CD4-positive, alpha-beta T cell (primary cell): ENCODE measurements at regions not wholly inside any gene's neighbourhood (a gene's known extent, or its start where the extent isn't known, plus 50 kb on each side); places are given as distances from the start of the nearest gene placed in this dataset.

Source experiments
- ATAC-seq: fragments of 200-7000 bp; cut with Tn5 transposase; one replicate; pipeline ENCODE4 v1.10.0; 2022; ENCODE audit warnings: mild to moderate bottlenecking; ENCODE audit not compliant: poor library complexity
- CTCF ChIA-PET: fragments of 350-600 bp; sonication (Branson Sonifier 250); formaldehyde crosslinking; loops from one replicate; lab custom pipeline; 2021; ENCODE audit warnings: antibody characterized with exemption, inconsistent platforms; lab: Charles Lee
- POLR2A ChIA-PET: fragments of 350-600 bp; sonication (Branson Sonifier 250); formaldehyde crosslinking; loops from one replicate; lab custom pipeline; 2021; ENCODE audit warnings: antibody characterized with exemption, inconsistent platforms; lab: Charles Lee
- DNase-seq, 14 experiments: peaks; one replicate each; pipeline ENCODE4 v3.0.0-alpha.2; 2013 to 2020; ENCODE audit warnings: mixed read lengths in 2 of 14
- H3K27ac ChIP-seq, 2 donors: one replicate each; pipeline versions ENCODE4 v1.5.1 to v1.7.0; 2013; ENCODE audit warnings: low read length in 2 of 2, low read depth in 1 of 2, mild to moderate bottlenecking in 1 of 2
- H3K27me3 ChIP-seq, 2 experiments: 1 replicate in 1 of 2; 2 replicates in 1 of 2; pipeline versions ENCODE4 v1.6.1 to v1.7.0; 2013; ENCODE audit warnings: low read length in 2 of 2, control low read depth in 1 of 2, mild to moderate bottlenecking in 1 of 2, moderate library complexity in 1 of 2; ENCODE audit not compliant: insufficient read depth in 2 of 2, control insufficient read depth in 1 of 2
- H3K36me3 ChIP-seq: one replicate; pipeline ENCODE4 v1.6.1; 2013; ENCODE audit warnings: low read length, control low read depth; ENCODE audit not compliant: insufficient read depth
- H3K4me1 ChIP-seq: one replicate; pipeline ENCODE4 v1.6.1; 2013; ENCODE audit warnings: low read length, control low read depth; ENCODE audit not compliant: insufficient read depth
- H3K4me3 ChIP-seq: one replicate; pipeline ENCODE4 v1.5.1; 2013; ENCODE audit warnings: mild to moderate bottlenecking, low read length, moderate library complexity
- H3K9me3 ChIP-seq, 2 experiments: 1 replicate in 1 of 2; 2 replicates in 1 of 2; pipeline versions ENCODE4 v1.6.1 to v1.7.0; 2013; ENCODE audit warnings: low read length in 2 of 2, mild to moderate bottlenecking in 2 of 2, control low read depth in 1 of 2, moderate library complexity in 1 of 2; ENCODE audit not compliant: control insufficient read depth in 1 of 2, insufficient read depth in 1 of 2
- H3K27ac Mint-ChIP-seq: one replicate; pipeline ENCODE4 v1.8.0; 2020; ENCODE audit warnings: mixed read lengths
- H3K27me3 Mint-ChIP-seq: one replicate; pipeline ENCODE4 v1.8.0; 2021; ENCODE audit warnings: mixed read lengths
- H3K36me3 Mint-ChIP-seq: one replicate; pipeline ENCODE4 v1.8.0; 2021; ENCODE audit warnings: low read depth, mixed read lengths
- H3K4me1 Mint-ChIP-seq: one replicate; pipeline ENCODE4 v1.8.0; 2021; ENCODE audit warnings: low read depth, mixed read lengths
- H3K4me3 Mint-ChIP-seq: one replicate; pipeline ENCODE4 v1.8.0; 2020; ENCODE audit warnings: mild to moderate bottlenecking, mixed read lengths
- H3K9me3 Mint-ChIP-seq: one replicate; pipeline ENCODE4 v1.8.0; 2020; ENCODE audit warnings: mixed read lengths
- intact Hi-C, 2 experiments: fragments of 100-400 bp; cut with DNase I in 1 of 2; cut with micrococcal nuclease in 1 of 2; formaldehyde crosslinking; loops; one replicate each; pipeline versions ENCODE4 v1.15.1 to v1.9.0; 2023 to 2025; cut with DNase I, micrococcal nuclease
- TF ChIP-seq, protein P1 (sequence below): fragments of 200-600 bp; IDR thresholded peaks from one replicate; pipeline ENCODE4 v1.8.0; 2022; ENCODE audit warnings: antibody characterized with exemption, mild to moderate bottlenecking

DNA sequence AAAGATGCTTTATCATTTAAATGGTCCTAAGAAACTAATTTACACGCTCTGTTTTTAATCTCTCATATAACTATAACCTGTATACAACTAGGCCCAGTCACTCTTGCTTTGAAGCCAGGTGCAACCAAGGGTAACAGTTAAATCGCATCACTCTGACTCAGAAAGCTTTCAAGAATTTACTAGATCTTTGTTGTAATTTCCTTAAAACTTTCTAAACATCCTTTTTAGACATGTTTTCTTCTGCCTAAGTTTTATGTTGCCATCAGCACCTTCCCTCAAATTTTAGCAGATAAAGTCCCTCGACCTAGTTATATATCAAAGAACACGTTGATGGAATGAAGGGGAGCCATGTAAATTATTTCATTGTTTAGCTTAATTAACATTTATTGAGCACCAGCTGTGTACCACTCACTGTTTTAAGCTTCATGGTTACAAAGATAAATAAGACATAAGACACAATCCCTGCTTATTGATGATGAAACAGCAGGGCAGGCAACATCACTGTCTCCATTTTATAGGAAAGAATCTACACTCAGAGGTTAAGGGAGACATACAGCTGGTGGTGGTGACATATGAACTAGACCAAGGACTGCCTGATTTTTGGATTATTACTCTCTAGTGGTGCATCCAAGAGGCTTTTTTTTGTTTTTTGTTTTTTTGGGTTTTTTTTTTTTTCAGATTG is 101.0 kb downstream of the CD200R1L start:
- intact Hi-C loops, result no loop called here
- H3K36me3 Mint-ChIP-seq, result no peaks in the 10 kb centered on the region
- H3K9me3 ChIP-seq, result no peaks in the 10 kb centered on the region
- DNase-seq (no peak), ATAC-seq (no peak)
- H3K4me1 Mint-ChIP-seq, result peaks cover 19% of the 10 kb centered on the region
- no peaks in the 10 kb centered on the region for H3K9me3 Mint-ChIP-seq
- H3K27ac Mint-ChIP-seq, result no peak overlapping the region
- H3K27ac ChIP-seq, result no peak overlapping the region
- no peaks in the 10 kb centered on the region for H3K36me3 ChIP-seq
- no peak overlapping the region for H3K4me3 Mint-ChIP-seq
- ChIA-PET POLR2A (interaction anchor here (1.5 kb wide), 1 partner anchor 226 kb away, joined by 4 read pairs; no protein-coding TSS in a partner anchor), CTCF (interaction anchor here (1.1 to 3.4 kb wide), 2 partner anchors 11 to 234 kb away, joined by 3 to 14 read pairs; no protein-coding TSS in a partner anchor)
- H3K27me3 ChIP-seq, result no peaks in the 10 kb centered on the region
- H3K27me3 Mint-ChIP-seq, result no peaks in the 10 kb centered on the region
- H3K4me1 ChIP-seq, result peaks cover 8% of the 10 kb centered on the region
- TF ChIP-seq, protein P1, sequence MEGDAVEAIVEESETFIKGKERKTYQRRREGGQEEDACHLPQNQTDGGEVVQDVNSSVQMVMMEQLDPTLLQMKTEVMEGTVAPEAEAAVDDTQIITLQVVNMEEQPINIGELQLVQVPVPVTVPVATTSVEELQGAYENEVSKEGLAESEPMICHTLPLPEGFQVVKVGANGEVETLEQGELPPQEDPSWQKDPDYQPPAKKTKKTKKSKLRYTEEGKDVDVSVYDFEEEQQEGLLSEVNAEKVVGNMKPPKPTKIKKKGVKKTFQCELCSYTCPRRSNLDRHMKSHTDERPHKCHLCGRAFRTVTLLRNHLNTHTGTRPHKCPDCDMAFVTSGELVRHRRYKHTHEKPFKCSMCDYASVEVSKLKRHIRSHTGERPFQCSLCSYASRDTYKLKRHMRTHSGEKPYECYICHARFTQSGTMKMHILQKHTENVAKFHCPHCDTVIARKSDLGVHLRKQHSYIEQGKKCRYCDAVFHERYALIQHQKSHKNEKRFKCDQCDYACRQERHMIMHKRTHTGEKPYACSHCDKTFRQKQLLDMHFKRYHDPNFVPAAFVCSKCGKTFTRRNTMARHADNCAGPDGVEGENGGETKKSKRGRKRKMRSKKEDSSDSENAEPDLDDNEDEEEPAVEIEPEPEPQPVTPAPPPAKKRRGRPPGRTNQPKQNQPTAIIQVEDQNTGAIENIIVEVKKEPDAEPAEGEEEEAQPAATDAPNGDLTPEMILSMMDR, result no peak
- H3K4me3 ChIP-seq, result no peak overlapping the region

DNA sequence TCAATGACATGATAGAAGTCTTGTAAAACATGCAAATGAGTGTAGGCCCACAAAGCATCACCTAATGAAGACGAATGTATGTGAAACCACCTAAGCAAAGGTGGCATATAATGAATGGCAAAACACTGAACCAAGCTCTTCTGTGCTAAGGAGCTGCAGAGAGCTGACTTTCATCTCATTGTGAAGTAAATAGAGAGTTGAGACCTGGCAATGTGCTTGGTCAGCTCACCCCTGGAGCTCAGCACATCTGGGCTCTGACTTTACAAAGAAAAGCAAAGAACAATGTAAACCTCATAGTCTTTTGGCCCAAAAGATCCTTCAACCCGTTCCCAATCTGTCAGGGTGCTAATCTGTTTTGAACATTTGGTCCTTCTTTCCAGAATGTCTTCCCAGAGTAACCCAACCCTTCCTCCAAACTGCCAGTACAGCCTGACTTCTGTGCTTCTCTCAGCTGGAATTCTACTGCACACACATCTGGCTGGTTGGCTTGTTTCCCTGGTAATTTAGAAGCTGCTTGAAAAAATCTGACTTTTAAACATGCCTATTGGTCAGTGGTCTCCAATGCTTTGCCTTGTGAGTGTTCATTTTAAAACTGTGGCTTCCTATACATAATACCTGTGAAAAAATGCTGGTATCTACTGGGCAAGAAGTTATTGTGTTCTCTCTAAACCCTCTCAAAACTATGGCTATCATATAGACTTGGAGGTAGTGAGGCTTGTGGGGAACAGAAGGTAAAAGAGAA is 101.7 kb downstream of the CD200R1L start:
- Mint-ChIP-seq H3K9me3 (no peaks in the 10 kb centered on the region), H3K36me3 (no peaks in the 10 kb centered on the region), H3K4me1 (peaks cover 26% of the 10 kb centered on the region), H3K4me3 (no peak overlapping the region), H3K27ac (no peak overlapping the region), H3K27me3 (no peaks in the 10 kb centered on the region)
- POLR2A ChIA-PET, result interaction anchor here (1.0 to 1.5 kb wide), 2 partner anchors 29 to 227 kb away, joined by 3 to 4 read pairs; no protein-coding TSS in a partner anchor
- CTCF ChIA-PET, result interaction anchor here (3.4 kb wide), 1 partner anchor 10 kb away, joined by 14 read pairs; no protein-coding TSS in a partner anchor
- TF ChIP-seq, protein P1, result no peak
- Histone ChIP-seq H3K27me3 (no peaks in the 10 kb centered on the region), H3K36me3 (no peaks in the 10 kb centered on the region), H3K4me1 (peaks cover 15% of the 10 kb centered on the region), H3K27ac (no peak overlapping the region), H3K9me3 (no peaks in the 10 kb centered on the region), H3K4me3 (no peak overlapping the region)
- DNase-seq, result no peak
- ATAC-seq, result no peak
- intact Hi-C loops, result no loop called here

DNA sequence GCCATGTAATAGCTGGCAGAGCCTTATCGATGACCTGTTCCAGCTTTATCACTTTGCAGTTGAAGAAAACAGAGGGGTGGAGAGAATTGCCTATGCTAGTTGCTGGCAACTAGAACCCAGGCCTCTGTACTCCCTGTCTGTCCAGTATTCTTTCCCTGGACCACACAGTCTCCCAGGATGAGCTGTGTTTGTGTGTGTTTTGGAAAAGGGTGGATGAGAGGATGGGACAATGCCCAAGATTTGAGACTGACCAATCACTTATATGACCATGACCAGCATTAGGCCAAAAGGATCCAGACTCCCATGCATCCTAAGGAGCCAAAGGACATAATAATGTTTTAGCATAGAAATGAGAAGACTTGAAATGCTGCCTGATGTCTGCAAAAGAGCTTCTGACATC is 102.6 kb downstream of the CD200R1L start:
- Histone ChIP-seq H3K4me3 (no peak overlapping the region), H3K36me3 (no peaks in the 10 kb centered on the region), H3K4me1 (peaks cover 21% of the 10 kb centered on the region), H3K27me3 (no peaks in the 10 kb centered on the region), H3K27ac (no peak overlapping the region), H3K9me3 (no peaks in the 10 kb centered on the region)
- H3K9me3 Mint-ChIP-seq, result no peaks in the 10 kb centered on the region
- H3K4me3 Mint-ChIP-seq, result no peak overlapping the region
- peaks cover 35% of the 10 kb centered on the region for H3K4me1 Mint-ChIP-seq
- H3K27ac Mint-ChIP-seq, result no peak overlapping the region
- H3K27me3 Mint-ChIP-seq, result no peaks in the 10 kb centered on the region
- ATAC-seq (no peak), DNase-seq (no peak)
- intact Hi-C loops, result no loop called here
- H3K36me3 Mint-ChIP-seq, result no peaks in the 10 kb centered on the region
- CTCF ChIA-PET, result interaction anchor here (0.6 kb wide), 1 partner anchor 10 kb away, joined by 3 read pairs; no protein-coding TSS in a partner anchor
- POLR2A ChIA-PET, result interaction anchor here (1.0 kb wide), 1 partner anchor 30 kb away, joined by 3 read pairs; no protein-coding TSS in a partner anchor
- TF ChIP-seq, protein P1, result no peak
